SU-DHL-6 (cell line): ENCODE measurements at regions not wholly inside any gene's neighbourhood (a gene's known extent, or its start where the extent isn't known, plus 50 kb on each side); places are given as distances from the start of the nearest gene placed in this dataset.

Experiments
- EZH2phosphoT487 ChIP-seq: fragments of 200-600 bp; sonication (generic), shearing (Covaris generic); conservative IDR thresholded peaks from 2 replicates; pipeline ENCODE4 v1.6.1; 2018; ENCODE audit warnings: mild to moderate bottlenecking, antibody characterized with exemption, low read length, moderate library complexity, mixed read lengths
- TF ChIP-seq, protein P1 (sequence below): fragments of 200-600 bp; sonication (generic); IDR thresholded peaks from one replicate; pipeline ENCODE4 v1.5.1; 2017; ENCODE audit warnings: antibody characterized with exemption, mild to moderate bottlenecking, low read length, moderate library complexity; ENCODE audit not compliant: insufficient read depth, poor library complexity, severe bottlenecking

GRCh38 chr6:23394681-23395080 lies 731.3 kb upstream of the NRSN1 start:
- TF ChIP-seq, protein P1, sequence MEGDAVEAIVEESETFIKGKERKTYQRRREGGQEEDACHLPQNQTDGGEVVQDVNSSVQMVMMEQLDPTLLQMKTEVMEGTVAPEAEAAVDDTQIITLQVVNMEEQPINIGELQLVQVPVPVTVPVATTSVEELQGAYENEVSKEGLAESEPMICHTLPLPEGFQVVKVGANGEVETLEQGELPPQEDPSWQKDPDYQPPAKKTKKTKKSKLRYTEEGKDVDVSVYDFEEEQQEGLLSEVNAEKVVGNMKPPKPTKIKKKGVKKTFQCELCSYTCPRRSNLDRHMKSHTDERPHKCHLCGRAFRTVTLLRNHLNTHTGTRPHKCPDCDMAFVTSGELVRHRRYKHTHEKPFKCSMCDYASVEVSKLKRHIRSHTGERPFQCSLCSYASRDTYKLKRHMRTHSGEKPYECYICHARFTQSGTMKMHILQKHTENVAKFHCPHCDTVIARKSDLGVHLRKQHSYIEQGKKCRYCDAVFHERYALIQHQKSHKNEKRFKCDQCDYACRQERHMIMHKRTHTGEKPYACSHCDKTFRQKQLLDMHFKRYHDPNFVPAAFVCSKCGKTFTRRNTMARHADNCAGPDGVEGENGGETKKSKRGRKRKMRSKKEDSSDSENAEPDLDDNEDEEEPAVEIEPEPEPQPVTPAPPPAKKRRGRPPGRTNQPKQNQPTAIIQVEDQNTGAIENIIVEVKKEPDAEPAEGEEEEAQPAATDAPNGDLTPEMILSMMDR = no peak
- TF ChIP-seq EZH2phosphoT487 = no peak
